GM21515 (cell line): ENCODE measurements at regions not wholly inside any gene's neighbourhood (a gene's known extent, or its start where the extent isn't known, plus 50 kb on each side); places are given as distances from the start of the nearest gene placed in this dataset.

Source experiments
- ATAC-seq: cut with Tn5 transposase; IDR thresholded peaks from one replicate; pipeline ENCODE4 v1.9.1; 2021; ENCODE audit not compliant: unreplicated experiment

- ATAC-seq = no peak
These were observed 1042.2 kb downstream of the BCL11B start for GRCh38 chr14:98229656-98230366.

DNA sequence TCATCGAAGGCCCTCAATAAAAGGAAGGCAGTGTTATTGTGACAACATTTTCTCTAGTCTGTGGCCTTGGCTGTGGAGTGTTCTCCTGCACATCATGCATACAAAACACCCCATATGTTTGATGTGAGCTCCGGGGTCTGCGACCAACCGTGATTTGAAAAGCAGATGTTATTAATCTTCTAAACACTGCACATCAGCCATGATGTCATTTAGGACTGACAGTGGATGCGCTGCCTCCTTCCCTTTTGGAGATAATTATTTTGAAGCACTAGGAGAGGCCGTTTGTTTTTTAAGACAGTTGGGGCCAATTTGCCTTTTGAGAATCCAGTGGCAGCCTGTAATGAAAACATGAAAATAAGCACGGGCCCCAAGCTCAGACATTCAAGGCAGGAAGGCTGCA lies 1041.6 kb downstream of the BCL11B start:
- ATAC-seq = no peak

GRCh38 chr14:98231210-98231609 lies 1040.8 kb downstream of the BCL11B start:
- no peak for ATAC-seq

GRCh38 chr14:98233656-98234055 lies 1038.3 kb downstream of the BCL11B start:
- no peak for ATAC-seq

- no peak for ATAC-seq
These were observed 1037.8 kb downstream of the BCL11B start for GRCh38 chr14:98234208-98234607.

- ATAC-seq = no peak
These were observed 1035.7 kb downstream of the BCL11B start for GRCh38 chr14:98236314-98236713.

DNA sequence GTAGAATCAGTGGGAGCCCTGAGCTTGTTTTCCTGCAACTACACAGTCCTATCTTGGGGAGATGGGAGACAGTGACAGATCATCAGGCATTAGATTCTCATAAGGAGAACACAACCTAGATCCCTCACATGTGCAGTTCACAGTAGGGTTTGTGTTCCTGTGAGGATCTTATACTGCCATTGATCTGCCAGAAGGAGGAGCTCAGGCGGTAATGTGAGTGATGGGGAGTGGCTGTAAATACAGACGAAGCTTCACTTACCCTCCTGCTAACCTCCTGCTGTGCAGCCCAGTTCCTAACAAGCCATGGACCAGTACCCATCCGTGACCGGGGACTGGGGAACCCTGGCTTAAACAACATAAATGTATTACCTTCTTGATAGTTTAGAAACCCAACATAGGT lies 1034.1 kb downstream of the BCL11B start:
- no peak for ATAC-seq

DNA sequence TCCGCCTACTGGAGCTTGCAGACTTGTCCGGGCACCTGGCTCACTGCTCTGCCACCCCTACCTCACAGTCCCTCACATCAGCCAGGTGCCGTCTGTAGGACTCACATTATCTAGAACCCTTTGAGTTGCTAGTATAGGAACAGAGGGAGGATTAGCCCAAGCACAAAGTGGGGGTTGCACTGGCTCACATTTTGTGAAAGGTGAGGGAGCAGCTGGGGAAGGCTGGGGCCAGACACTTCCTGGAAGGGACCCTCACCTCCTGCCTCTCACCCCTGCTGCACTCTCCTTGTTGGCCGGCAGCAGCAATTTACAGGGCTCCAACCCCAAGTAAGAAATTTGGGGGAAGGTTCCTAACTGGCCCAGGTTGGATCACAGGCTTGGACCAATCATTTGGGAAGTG lies 1031.6 kb downstream of the BCL11B start:
- ATAC-seq = no peak

- no peak for ATAC-seq
These were observed 1029.1 kb downstream of the BCL11B start for GRCh38 chr14:98242903-98243302.

DNA sequence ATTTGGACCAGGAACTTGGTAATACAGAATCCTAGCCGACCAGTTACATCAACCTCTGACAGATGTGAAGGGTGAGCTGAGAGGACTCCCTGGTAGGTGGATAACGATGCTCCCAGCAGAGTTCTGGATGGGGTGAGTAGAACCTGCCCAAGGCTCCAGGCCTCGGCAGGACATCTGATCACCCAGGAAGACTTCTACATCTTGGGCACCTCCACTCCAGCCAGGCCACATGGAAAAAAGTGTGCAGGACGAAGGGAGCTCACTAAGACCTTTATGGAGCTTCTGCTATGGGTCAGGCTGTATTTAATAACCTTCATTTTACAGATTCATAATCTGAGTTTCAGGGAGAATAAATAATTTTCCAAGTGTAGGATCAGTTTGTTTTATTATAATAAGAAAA lies 1028.7 kb downstream of the BCL11B start:
- ATAC-seq = no peak

- ATAC-seq = no peak
These were observed 1027.6 kb downstream of the BCL11B start for GRCh38 chr14:98244162-98244948.

DNA sequence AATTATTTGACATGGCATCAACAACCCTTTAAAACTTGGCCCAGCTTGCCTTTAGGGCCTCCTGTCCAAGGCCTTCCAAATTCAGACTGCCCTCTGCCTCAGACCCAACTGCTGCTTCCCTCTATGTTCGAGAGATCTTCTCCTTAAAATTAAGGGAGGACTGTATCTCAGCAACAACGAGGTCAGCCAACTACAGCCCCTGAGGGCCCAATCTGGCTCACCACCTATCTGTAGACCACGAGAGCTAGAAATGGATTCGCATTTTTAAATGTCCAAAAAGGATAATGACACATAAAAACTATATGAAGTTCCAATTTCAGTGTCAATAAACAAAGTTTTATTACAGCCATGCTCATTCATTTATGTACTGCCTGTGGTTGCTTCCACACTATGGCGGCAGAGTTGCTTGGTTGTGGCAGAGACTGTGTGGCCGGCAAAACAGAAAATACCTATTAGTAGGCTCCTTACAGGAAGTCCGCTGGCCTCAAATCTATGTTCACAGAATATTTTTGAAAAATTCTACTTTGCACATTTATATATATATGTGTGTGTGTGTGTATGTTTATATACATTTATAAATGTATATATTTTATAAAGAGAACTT lies 1026.9 kb downstream of the BCL11B start:
- ATAC-seq = no peak

- ATAC-seq = no peak
These were observed 1022.9 kb downstream of the BCL11B start for GRCh38 chr14:98249057-98249456.

DNA sequence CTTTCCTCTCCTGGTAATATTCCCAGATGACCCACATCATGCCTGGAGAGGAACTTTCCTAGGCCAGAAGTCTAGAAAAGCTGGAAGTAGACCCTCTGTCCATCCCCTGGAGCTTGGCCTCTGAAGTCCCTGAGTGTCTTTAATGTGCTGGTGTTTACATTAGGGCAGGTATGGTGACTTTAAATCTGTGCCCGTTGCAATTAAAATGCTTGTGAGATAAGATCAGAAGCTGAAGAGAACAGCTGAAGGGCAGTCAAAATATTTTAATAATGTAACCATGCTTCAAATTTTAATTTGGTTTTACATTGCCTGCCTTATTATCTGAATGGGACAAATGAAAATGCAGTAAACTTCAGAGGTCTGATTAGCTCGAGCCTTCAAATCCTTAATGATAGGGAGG lies 1022.5 kb downstream of the BCL11B start:
- ATAC-seq = no peak

GRCh38 chr14:98252820-98253219 lies 1019.2 kb downstream of the BCL11B start:
- no peak for ATAC-seq

DNA sequence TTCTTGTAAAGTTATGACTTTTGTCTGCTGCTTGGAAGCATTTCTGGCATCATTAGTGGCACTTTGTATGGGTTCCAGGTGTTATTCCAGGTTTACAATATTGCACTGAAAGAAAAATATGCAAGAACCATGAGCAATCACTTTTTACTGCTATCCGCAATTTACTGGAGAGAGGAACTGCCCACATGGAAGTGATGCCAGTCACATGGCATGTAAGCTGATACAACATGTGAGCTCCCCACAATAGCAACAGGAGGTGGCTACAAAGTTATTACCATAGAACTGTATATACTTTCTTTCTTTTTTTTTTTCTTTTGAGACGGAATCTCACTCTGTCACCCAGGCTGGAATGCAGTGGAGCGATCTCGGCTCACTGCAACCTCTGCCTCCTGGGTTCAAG lies 1012.1 kb downstream of the BCL11B start:
- no peak for ATAC-seq

- ATAC-seq = no peak
These were observed 1009.4 kb downstream of the BCL11B start for GRCh38 chr14:98262566-98262965.

- no peak for ATAC-seq
These were observed 1002.5 kb downstream of the BCL11B start for GRCh38 chr14:98269533-98269932.

DNA sequence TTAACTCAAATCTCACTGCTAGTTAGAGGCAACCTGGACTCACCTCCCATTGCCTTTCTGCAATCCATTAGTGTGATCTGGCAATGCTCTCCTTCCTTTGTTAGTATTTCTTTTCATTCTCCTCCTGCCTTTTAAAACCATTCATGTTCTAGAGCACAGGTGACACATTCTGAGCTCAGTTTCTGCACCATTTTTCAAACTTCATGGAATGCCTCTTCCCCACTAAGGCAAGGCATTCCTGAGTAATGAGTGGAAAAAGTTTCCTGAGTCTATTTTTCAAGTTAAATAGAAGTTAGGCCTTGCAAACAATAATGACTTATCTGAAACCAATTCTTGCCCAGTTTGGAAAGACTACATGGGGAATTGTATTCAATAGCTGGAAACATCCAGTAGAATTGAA lies 1001.8 kb downstream of the BCL11B start:
- ATAC-seq = no peak

GRCh38 chr14:98274596-98274995 lies 997.4 kb downstream of the BCL11B start:
- no peak for ATAC-seq

DNA sequence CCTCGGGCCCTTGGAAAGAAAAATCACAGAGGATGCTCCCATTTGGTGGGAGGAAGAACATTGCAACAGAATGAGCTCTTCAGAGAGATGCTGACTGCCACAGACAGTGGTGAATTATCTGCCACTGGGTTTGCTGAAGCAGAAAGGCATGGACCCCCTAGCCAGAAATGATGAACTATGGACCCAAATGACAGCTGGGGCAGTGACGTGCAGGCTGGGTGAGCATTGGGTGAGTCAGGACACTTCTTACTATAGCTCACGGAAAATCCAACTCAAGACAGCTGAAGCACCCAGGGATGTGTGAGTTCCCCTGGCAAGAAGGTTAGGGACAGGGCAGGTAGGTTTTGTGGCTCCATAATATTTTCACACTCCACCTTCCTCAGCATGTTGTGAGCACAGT lies 993.2 kb downstream of the BCL11B start:
- ATAC-seq = no peak

GRCh38 chr14:98280436-98280835 lies 991.6 kb downstream of the BCL11B start:
- ATAC-seq = no peak
